ENCODE measurements at regions not wholly inside any gene's neighbourhood (a gene's known extent, or its start where the extent isn't known, plus 50 kb on each side); places are given as distances from the start of the nearest gene placed in this dataset.

- no peak overlapping the region for H3K9ac ChIP-seq (ENCODE audit: control insufficient read depth, extremely low read depth, insufficient read depth, low read length)
- H4K20me1 ChIP-seq (ENCODE audit: control insufficient read depth, extremely low read depth, insufficient read depth, low read length) = no peaks in the 10 kb centered on the region
- FAIRE-seq (no peak), DNase-seq (ENCODE audit: low read depth, low spot score) (no peak)
- H3K4me3 ChIP-seq (ENCODE audit: control insufficient read depth in 2 of 3, extremely low read depth in 1 of 3, insufficient read depth in 2 of 3, low read depth in 1 of 3, low read length in 3 of 3) = no peak overlapping the region
- H3K4me1 ChIP-seq (ENCODE audit: control insufficient read depth, extremely low read depth, insufficient read depth, low read length) = peaks cover 3% of the 10 kb centered on the region
- H3K9me1 ChIP-seq (ENCODE audit: control insufficient read depth, extremely low read depth, insufficient read depth, low read length) = no peaks in the 10 kb centered on the region
- H3K27ac ChIP-seq (ENCODE audit: control insufficient read depth, insufficient read depth, low read length) = no peak overlapping the region
- H2AFZ ChIP-seq (ENCODE audit: control insufficient read depth, low read length) = no peak overlapping the region
- no peaks in the 10 kb centered on the region for H3K79me2 ChIP-seq (ENCODE audit: control insufficient read depth, insufficient read depth, low read length)
- no peaks in the 10 kb centered on the region for H3K9me3 ChIP-seq (ENCODE audit: control insufficient read depth, low read depth, low read length)
- no peak for TF ChIP-seq EZH2 (IDR thresholded peaks at IDR 0.05; ENCODE audit: low read length)
- no peak for TF ChIP-seq CTCF (optimal IDR thresholded peaks at IDR 0.05 in 1 of 3, IDR thresholded peaks at IDR 0.05 in 1 of 3, conservative IDR thresholded peaks at IDR 0.05 in 1 of 3; ENCODE audit: extremely low read depth in 1 of 3, insufficient read depth in 2 of 3, low read length in 3 of 3)
- H3K27me3 ChIP-seq (ENCODE audit: control insufficient read depth, extremely low read depth, insufficient read depth, low read length) = no peaks in the 10 kb centered on the region
- dilution Hi-C loops (cut with MboI; ENCODE audit: extremely low pct_ligation_motif_present, low sequenced_read_pairs) = no loop called here
- no peak overlapping the region for H3K4me2 ChIP-seq (ENCODE audit: control insufficient read depth, extremely low read depth, insufficient read depth, low read depth, low read length)
- no peaks in the 10 kb centered on the region for H3K36me3 ChIP-seq (ENCODE audit: control insufficient read depth in 2 of 2, extremely low read depth in 1 of 2, insufficient read depth in 2 of 2, low read length in 2 of 2)
These were observed 632.7 kb upstream of the PTCHD4 start for GRCh38 chr6:48743738-48744137.

- Histone ChIP-seq H3K27ac (ENCODE audit: control insufficient read depth, insufficient read depth, low read length) (no peak overlapping the region), H2AFZ (ENCODE audit: control insufficient read depth, low read length) (no peak overlapping the region)
- no peak for FAIRE-seq
These were observed 625.7 kb upstream of the PTCHD4 start for GRCh38 chr6:48736501-48737206.

More at GRCh38 chr6:48736501-48737206, 625.7 kb upstream of the PTCHD4 start:
- H3K9me1 ChIP-seq (ENCODE audit: control insufficient read depth, extremely low read depth, insufficient read depth, low read length) = no peaks in the 10 kb centered on the region
- DNase-seq (ENCODE audit: low read depth, low spot score) = no peak
- H3K4me1 ChIP-seq (ENCODE audit: control insufficient read depth, extremely low read depth, insufficient read depth, low read length) = no peaks in the 10 kb centered on the region
- no peaks in the 10 kb centered on the region for H3K27me3 ChIP-seq (ENCODE audit: control insufficient read depth, extremely low read depth, insufficient read depth, low read length)
- no peak overlapping the region for H3K4me2 ChIP-seq (ENCODE audit: control insufficient read depth, extremely low read depth, insufficient read depth, low read depth, low read length)
- H3K9me3 ChIP-seq (ENCODE audit: control insufficient read depth, low read depth, low read length) = no peaks in the 10 kb centered on the region
- no peaks in the 10 kb centered on the region for H4K20me1 ChIP-seq (ENCODE audit: control insufficient read depth, extremely low read depth, insufficient read depth, low read length)
- dilution Hi-C loops (cut with MboI; ENCODE audit: extremely low pct_ligation_motif_present, low sequenced_read_pairs) = no loop called here
- no peak overlapping the region for H3K9ac ChIP-seq (ENCODE audit: control insufficient read depth, extremely low read depth, insufficient read depth, low read length)
- no peak for TF ChIP-seq CTCF (optimal IDR thresholded peaks at IDR 0.05 in 1 of 3, IDR thresholded peaks at IDR 0.05 in 1 of 3, conservative IDR thresholded peaks at IDR 0.05 in 1 of 3; ENCODE audit: extremely low read depth in 1 of 3, insufficient read depth in 2 of 3, low read length in 3 of 3)
- TF ChIP-seq EZH2 (IDR thresholded peaks at IDR 0.05; ENCODE audit: low read length) = no peak
- H3K79me2 ChIP-seq (ENCODE audit: control insufficient read depth, insufficient read depth, low read length) = no peaks in the 10 kb centered on the region
- no peak overlapping the region for H3K4me3 ChIP-seq (ENCODE audit: control insufficient read depth in 2 of 3, extremely low read depth in 1 of 3, insufficient read depth in 2 of 3, low read depth in 1 of 3, low read length in 3 of 3)
- H3K36me3 ChIP-seq (ENCODE audit: control insufficient read depth in 2 of 2, extremely low read depth in 1 of 2, insufficient read depth in 2 of 2, low read length in 2 of 2) = no peaks in the 10 kb centered on the region

All from keratinocyte (primary cell).